Peyer's patch (tissue), 4 donors: ENCODE measurements at regions not wholly inside any gene's neighbourhood (a gene's known extent, or its start where the extent isn't known, plus 50 kb on each side); places are given as distances from the start of the nearest gene placed in this dataset.

ENCODE experiments used
- POLR2A ChIP-seq, 2 donors: fragments of 450-650 bp; IDR thresholded peaks; one replicate each; pipeline ENCODE4 v1.5.1; 2017; ENCODE audit warnings: antibody characterized with exemption in 2 of 2, mild to moderate bottlenecking in 2 of 2, moderate library complexity in 2 of 2
- TF ChIP-seq, protein P1 (sequence below), 6 experiments: fragments of 450-650 bp in 4 of 6; fragments of 200-600 bp in 2 of 6; sonication (generic) in 1 of 6; IDR thresholded peaks; one replicate each; pipeline ENCODE4 v1.5.1; 2017 to 2019; ENCODE audit warnings: antibody characterized with exemption in 6 of 6, mild to moderate bottlenecking in 3 of 6, moderate library complexity in 1 of 6

DNA sequence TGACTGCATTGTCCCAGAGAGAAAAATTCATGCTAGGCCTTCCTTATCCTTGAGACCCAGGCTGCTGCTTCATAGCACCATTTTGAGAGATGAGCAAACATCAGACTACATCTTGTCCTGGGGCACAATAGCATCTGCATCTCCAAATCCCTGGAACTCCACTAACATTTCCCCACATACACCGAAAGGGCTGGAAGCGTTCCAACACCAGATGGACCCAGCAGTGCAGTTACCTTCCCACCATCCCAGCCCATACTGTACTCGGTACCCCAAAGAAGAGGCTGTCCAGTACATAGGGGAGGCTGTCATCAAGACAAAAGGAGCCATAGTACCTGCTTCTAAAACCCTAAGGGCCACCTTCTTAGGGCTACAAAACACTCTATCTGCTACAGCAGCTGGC, 547.2 kb upstream of the CHORDC1 start:
- TF ChIP-seq, protein P1, sequence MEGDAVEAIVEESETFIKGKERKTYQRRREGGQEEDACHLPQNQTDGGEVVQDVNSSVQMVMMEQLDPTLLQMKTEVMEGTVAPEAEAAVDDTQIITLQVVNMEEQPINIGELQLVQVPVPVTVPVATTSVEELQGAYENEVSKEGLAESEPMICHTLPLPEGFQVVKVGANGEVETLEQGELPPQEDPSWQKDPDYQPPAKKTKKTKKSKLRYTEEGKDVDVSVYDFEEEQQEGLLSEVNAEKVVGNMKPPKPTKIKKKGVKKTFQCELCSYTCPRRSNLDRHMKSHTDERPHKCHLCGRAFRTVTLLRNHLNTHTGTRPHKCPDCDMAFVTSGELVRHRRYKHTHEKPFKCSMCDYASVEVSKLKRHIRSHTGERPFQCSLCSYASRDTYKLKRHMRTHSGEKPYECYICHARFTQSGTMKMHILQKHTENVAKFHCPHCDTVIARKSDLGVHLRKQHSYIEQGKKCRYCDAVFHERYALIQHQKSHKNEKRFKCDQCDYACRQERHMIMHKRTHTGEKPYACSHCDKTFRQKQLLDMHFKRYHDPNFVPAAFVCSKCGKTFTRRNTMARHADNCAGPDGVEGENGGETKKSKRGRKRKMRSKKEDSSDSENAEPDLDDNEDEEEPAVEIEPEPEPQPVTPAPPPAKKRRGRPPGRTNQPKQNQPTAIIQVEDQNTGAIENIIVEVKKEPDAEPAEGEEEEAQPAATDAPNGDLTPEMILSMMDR (IDR thresholded peaks at IDR 0.05): no peak
- no peak for TF ChIP-seq POLR2A (IDR thresholded peaks at IDR 0.05)
